HG03565 (cell line): ENCODE measurements at regions not wholly inside any gene's neighbourhood (a gene's known extent, or its start where the extent isn't known, plus 50 kb on each side); places are given as distances from the start of the nearest gene placed in this dataset.

ENCODE experiments used
- ATAC-seq: cut with Tn5 transposase; IDR thresholded peaks from one replicate; pipeline ENCODE4 v1.9.1; 2021; ENCODE audit warnings: mild to moderate bottlenecking, moderate library complexity; ENCODE audit not compliant: unreplicated experiment

- ATAC-seq, result no peak
Observed at GRCh38 chr3:43932921-43933320, 242.2 kb downstream of the ABHD5 start.

- ATAC-seq, result no peak
Observed at GRCh38 chr3:43948013-43948412, 257.3 kb downstream of the ABHD5 start.

- ATAC-seq, result no peak
Observed at GRCh38 chr3:43949594-43949993, 258.9 kb downstream of the ABHD5 start.

- ATAC-seq, result no peak
Observed at GRCh38 chr3:43950775-43951174, 260.0 kb downstream of the ABHD5 start.

- ATAC-seq, result no peak
Observed at GRCh38 chr3:43951813-43952212, 261.1 kb downstream of the ABHD5 start.

- no peak for ATAC-seq
Observed at GRCh38 chr3:43953380-43953779, 262.6 kb downstream of the ABHD5 start.

GRCh38 chr3:43953814-43954692 lies 263.3 kb downstream of the ABHD5 start:
- ATAC-seq, result no peak

GRCh38 chr3:43956945-43957344 lies 266.2 kb downstream of the ABHD5 start:
- no peak for ATAC-seq

GRCh38 chr3:43957553-43957952 lies 266.8 kb downstream of the ABHD5 start:
- peak; percentile 54 for ATAC-seq

- ATAC-seq, result no peak
Observed at GRCh38 chr3:43958005-43958770, 267.4 kb downstream of the ABHD5 start.

- ATAC-seq, result no peak
Observed at GRCh38 chr3:43958973-43959372, 268.2 kb downstream of the ABHD5 start.

- ATAC-seq, result no peak
Observed at GRCh38 chr3:43959498-43960447, 269.0 kb downstream of the ABHD5 start.

GRCh38 chr3:43960448-43960840 lies 269.7 kb downstream of the ABHD5 start:
- no peak for ATAC-seq

GRCh38 chr3:43962043-43962442 lies 271.3 kb downstream of the ABHD5 start:
- no peak for ATAC-seq

- no peak for ATAC-seq
Observed at GRCh38 chr3:43963208-43963607, 272.5 kb downstream of the ABHD5 start.

GRCh38 chr3:43964640-43965039 lies 273.9 kb downstream of the ABHD5 start:
- no peak for ATAC-seq

- ATAC-seq, result no peak
Observed at GRCh38 chr3:43965656-43966055, 274.9 kb downstream of the ABHD5 start.

GRCh38 chr3:43966126-43966525 lies 275.4 kb downstream of the ABHD5 start:
- peak; percentile 49 for ATAC-seq

GRCh38 chr3:43966530-43966929 lies 275.2 kb upstream of the TOPAZ1 start:
- ATAC-seq, result no peak

GRCh38 chr3:43968465-43968864 lies 273.2 kb upstream of the TOPAZ1 start:
- ATAC-seq, result no peak

- no peak for ATAC-seq
Observed at GRCh38 chr3:43969944-43970343, 271.7 kb upstream of the TOPAZ1 start.
